Small intestine (tissue), 7 donors: ENCODE measurements at regions not wholly inside any gene's neighbourhood (a gene's known extent, or its start where the extent isn't known, plus 50 kb on each side); places are given as distances from the start of the nearest gene placed in this dataset.

Experiments used
- DNase-seq, 2 donors: peaks; one replicate each; pipeline versions ENCODE4 v3.0.0 to v3.0.0-alpha.2; 2013
- FAIRE-seq: peaks from 2 replicates; lab custom pipeline; 2012; peaks lifted over from hg19 to GRCh38; lab: Jason Lieb, UNC
- H3K27ac ChIP-seq, 3 donors: one replicate each; pipeline ENCODE4 v1.5.1; 2013; ENCODE audit warnings: low read length in 2 of 3, mild to moderate bottlenecking in 2 of 3, control low read depth in 1 of 3, inconsistent platforms in 1 of 3, low read depth in 1 of 3, moderate library complexity in 1 of 3
- H3K27me3 ChIP-seq, 3 donors: one replicate each; pipeline ENCODE4 v1.6.1; 2013; ENCODE audit warnings: low read length in 3 of 3, inconsistent platforms in 1 of 3; ENCODE audit not compliant: control insufficient read depth in 3 of 3, insufficient read depth in 3 of 3
- H3K36me3 ChIP-seq, 3 donors: one replicate each; pipeline ENCODE4 v1.6.1; 2013; ENCODE audit warnings: low read length in 3 of 3, inconsistent platforms in 1 of 3, low read depth in 1 of 3, mild to moderate bottlenecking in 1 of 3, moderate library complexity in 1 of 3; ENCODE audit not compliant: control insufficient read depth in 3 of 3, insufficient read depth in 2 of 3
- H3K4me1 ChIP-seq, 3 donors: one replicate each; pipeline ENCODE4 v1.6.1; 2013; ENCODE audit warnings: low read length in 2 of 3, inconsistent platforms in 1 of 3, low read depth in 1 of 3, mild to moderate bottlenecking in 1 of 3, moderate library complexity in 1 of 3; ENCODE audit not compliant: control insufficient read depth in 3 of 3, insufficient read depth in 2 of 3
- H3K4me3 ChIP-seq, 3 donors: one replicate each; pipeline ENCODE4 v1.5.1; 2013; ENCODE audit warnings: low read length in 3 of 3, control low read depth in 1 of 3, inconsistent platforms in 1 of 3, low read depth in 1 of 3, mild to moderate bottlenecking in 1 of 3, moderate library complexity in 1 of 3
- H3K9me3 ChIP-seq, 2 donors: one replicate each; pipeline ENCODE4 v1.6.1; 2013; ENCODE audit warnings: low read depth in 1 of 2, low read length in 1 of 2; ENCODE audit not compliant: control insufficient read depth in 2 of 2, insufficient read depth in 1 of 2
- WGBS, 3 donors: extraction: QIAGEN DNeasy Blood & Tissue Kit; methylation state at CpG; one replicate each; pipeline ENCODE4 v1.1.7; 2013; 5-methylcytosine and 5-hydroxymethylcytosine counted together
- donor health status: healthy with polysubstance abuse.
- donor health status: control.
- donor health status: control.
- donor health status: Bipolar disorder and iron deficiency.
- donor health status: healthy.

DNA sequence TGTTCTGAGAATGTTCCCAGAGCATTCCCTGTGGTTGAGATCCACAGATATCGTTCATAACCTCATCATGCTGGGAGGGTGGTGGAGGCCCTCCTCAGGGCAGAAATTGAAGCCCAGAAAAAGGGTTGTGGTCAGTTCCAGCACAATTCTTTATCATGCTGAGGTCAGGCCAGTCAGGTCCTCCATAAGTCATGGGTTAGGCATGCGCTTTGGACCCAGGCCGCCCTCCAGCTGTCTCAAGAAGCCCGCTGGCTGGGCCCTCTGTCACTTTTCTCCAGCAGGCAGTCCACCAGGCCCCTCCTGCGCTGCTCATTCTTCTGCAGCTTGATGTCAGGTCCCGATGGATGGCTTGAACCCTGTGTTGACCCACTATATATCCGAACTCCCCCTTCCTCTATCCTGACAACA, 151.1 kb upstream of the NT5C1B start:
- FAIRE-seq (no peak), DNase-seq (no peak)
- 85 to 95% (median 91%) methylated on average over 7 of the region's 7 CpGs for WGBS, 3 donors
- H3K27me3 ChIP-seq = no peaks in the 10 kb centered on the region
- no peaks in the 10 kb centered on the region for H3K4me1 ChIP-seq
- H3K27ac ChIP-seq = no peak overlapping the region
- H3K9me3 ChIP-seq = no peaks in the 10 kb centered on the region
- no peaks in the 10 kb centered on the region for H3K36me3 ChIP-seq
- no peak overlapping the region for H3K4me3 ChIP-seq

DNA sequence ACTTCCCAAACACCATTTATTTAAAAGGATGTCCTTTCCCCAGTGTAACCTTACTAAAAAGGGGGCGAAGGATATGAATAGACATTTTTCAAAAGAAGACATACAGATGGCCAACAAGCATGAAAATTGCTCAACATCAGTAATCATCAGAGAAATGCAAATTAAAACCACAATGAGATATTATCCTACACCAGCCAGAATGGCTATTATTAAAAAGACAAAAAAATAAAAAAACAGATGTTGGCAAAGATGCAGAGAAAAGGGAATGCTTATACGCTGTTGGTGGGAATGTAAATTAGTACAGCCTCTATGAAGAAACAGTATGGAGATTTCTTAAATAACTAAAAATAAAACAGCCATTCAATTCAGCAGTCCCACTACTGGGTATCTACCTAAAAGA, 142.3 kb upstream of the NT5C1B start:
- no peaks in the 10 kb centered on the region for H3K9me3 ChIP-seq
- no peaks in the 10 kb centered on the region for H3K36me3 ChIP-seq
- H3K27me3 ChIP-seq = no peaks in the 10 kb centered on the region
- FAIRE-seq (no peak), DNase-seq (no peak)
- no peak overlapping the region for H3K27ac ChIP-seq
- 89 to 95% (median 92%) methylated on average over 2 of the region's 2 CpGs for WGBS, 3 donors
- no peaks in the 10 kb centered on the region for H3K4me1 ChIP-seq
- H3K4me3 ChIP-seq = no peak overlapping the region

DNA sequence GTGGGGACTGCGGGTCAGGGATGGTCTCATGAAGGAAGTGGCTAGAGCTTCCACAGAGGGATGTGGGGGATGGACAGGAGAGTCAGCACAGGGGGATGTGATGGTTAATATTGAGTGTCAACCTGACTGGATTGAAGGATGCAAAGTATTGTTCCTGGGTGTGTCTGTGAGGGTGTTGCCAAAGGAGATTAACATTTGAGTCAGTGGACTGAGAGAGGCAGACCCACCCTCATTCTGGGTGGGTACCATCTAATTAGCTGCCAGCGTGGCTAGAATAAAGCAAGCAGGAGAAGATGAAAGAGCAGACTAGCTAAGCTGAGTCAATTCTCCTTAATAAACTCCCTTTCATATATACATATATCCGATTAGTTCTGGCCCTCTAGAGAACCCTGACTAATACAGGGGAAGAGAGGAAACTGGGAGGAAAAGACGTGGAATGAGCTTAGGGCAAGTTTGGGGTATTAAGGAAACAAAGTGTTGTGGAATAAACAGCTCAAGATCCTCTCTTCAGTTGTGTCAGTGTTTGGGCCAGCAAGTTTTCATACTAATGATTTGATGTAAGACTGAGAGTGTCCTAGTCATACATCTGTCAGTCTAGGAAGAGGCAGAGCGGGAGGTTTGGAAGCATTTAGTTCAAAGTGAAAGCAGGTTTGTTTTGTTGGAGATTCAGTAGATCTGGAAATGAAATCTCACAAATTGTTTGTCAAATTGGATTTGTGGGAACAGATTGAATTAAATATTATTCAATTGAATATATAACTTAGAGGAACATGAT, 135.2 kb upstream of the NT5C1B start:
- no peak overlapping the region for H3K4me3 ChIP-seq
- no peak for DNase-seq
- H3K27me3 ChIP-seq = no peaks in the 10 kb centered on the region
- H3K36me3 ChIP-seq = no peaks in the 10 kb centered on the region
- no peaks in the 10 kb centered on the region for H3K9me3 ChIP-seq
- no peak overlapping the region for H3K27ac ChIP-seq
- whole genome bisulfite sequencing, 3 donors = 83 to 88% (median 84%) methylated on average over 5 of the region's 5 CpGs
- H3K4me1 ChIP-seq = no peaks in the 10 kb centered on the region
- FAIRE-seq = no peak

DNA sequence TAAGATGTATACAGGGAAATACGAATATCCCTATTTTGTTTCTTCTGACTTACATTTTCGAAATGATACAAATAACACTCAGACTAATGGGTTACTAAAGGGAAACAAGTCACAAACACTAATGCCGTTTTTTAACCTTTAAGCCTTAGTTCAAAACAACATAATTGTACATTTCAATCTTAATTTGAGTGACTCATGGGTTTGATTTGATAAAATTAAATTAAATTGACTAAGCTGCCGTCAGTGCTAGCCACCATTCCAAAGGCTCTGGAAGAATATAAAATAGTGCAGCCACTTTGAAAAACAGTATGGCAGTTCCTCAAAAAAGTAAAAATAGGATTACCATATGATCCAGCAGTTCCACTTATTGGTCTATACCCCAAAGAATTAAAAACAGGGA, 133.8 kb upstream of the NT5C1B start:
- H3K4me1 ChIP-seq = no peaks in the 10 kb centered on the region
- H3K27me3 ChIP-seq = no peaks in the 10 kb centered on the region
- H3K9me3 ChIP-seq = no peaks in the 10 kb centered on the region
- WGBS, 3 donors = 85 to 91% (median 85%) methylated on average over 4 of the region's 4 CpGs
- no peak overlapping the region for H3K27ac ChIP-seq
- DNase-seq = no peak
- H3K36me3 ChIP-seq = no peaks in the 10 kb centered on the region
- H3K4me3 ChIP-seq = no peak overlapping the region
- FAIRE-seq = no peak

DNA sequence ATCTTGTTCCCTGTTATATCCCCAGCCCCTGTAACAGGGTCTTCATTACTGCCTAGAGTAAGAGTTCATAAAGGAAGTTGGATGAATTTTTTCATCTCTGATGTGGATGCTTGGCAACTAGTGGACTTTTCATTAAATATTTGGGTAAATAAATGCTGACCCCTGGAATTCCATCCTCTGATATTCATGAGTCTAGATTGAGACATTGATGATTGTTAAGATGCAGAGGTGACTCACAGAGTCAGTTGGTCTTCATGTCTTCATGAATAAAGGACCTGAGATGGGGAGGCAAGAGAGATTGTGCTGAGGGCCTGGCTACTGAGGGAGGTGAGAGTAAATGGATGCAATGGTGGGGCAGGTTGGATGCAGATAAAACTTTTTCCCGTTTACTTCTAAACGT, 132.7 kb upstream of the NT5C1B start:
- no peak overlapping the region for H3K27ac ChIP-seq
- DNase-seq (no peak), FAIRE-seq (no peak)
- no peaks in the 10 kb centered on the region for H3K27me3 ChIP-seq
- no peaks in the 10 kb centered on the region for H3K9me3 ChIP-seq
- no peaks in the 10 kb centered on the region for H3K36me3 ChIP-seq
- WGBS, 3 donors = 76 to 89% (median 84%) methylated on average over 2 of the region's 2 CpGs
- H3K4me3 ChIP-seq = no peak overlapping the region
- H3K4me1 ChIP-seq = no peaks in the 10 kb centered on the region

DNA sequence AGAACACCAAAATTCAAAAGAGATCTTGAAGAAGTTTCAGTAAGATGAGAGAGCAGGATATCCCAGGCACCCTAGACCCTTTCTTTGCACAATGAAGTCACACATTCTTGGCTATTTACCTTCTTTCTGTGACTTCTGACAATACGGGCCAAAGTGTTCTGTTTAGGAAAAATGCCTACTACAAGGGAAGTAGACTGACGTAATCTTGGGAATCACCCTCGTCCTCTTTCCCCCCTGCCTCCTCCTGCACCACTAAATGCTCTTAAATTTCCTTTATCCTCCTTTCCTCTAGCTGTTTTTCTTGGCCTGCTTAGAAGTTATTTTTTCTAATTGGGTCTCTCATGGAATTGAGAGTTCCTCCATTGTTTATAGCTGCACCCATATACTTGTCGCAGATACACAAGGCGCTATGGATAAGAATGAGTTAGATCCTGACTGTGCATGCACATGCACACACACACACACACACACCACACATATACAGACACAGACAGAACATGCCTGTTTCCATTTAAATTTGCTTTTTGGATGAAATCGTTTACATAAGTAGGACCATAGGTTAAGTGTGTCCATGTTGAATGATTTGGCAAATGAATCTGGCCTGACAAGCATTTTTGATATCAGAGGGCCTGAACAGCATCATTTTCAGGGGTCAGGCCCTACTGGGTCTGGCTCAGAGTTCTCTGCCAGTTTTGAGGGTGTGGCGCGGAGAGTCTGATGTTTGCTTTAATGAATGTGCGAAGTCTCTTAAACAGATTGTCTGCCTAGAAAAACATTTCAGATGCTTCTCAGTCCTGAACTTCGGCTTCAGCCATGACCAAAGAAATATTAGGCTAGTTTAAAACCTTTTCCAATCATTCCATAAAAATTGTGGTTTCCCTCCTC, 131.9 kb upstream of the NT5C1B start:
- no peaks in the 10 kb centered on the region for H3K4me1 ChIP-seq
- DNase-seq = no peak
- H3K4me3 ChIP-seq = no peak overlapping the region
- 74 to 91% (median 88%) methylated on average over 10 of the region's 10 CpGs for WGBS, 3 donors
- H3K9me3 ChIP-seq = no peaks in the 10 kb centered on the region
- no peaks in the 10 kb centered on the region for H3K36me3 ChIP-seq
- no peaks in the 10 kb centered on the region for H3K27me3 ChIP-seq
- FAIRE-seq = no peak
- no peak overlapping the region for H3K27ac ChIP-seq

DNA sequence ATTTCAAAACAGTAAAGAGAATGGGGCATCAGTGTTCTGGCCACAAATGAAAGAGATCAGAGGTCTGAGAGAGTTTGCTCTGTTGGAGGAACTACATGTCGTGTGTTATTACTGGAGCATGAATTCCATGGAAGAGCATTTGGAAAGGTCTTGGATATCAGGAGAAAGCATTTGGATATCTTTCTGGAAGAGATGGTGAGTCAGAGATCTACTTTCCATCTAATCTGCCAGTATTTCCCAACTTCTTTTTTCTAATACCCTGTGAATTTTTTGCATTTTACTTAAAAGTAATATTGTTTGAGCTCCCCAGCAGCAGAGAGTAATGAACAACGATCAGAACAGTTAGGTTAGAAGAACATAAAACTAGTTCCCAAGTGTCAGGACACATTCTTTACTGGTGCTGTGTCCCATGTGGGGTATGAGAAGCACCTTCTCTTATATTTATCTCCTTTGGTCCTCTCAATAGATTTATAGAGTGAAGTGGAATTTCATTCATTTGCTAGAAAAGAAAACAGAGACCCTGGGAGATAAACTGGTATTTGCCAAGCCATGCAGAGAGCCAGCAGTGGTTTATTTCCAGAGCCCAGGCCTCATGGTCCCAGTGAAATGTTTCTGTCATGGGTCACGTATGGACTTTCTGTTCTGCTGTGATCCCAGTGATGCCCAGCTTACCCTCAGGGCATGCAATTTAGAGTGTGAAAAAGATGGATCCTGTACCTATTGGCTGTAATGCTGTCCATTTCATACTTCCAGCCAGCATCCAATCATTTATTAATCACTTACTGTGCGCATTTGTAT, 130.8 kb upstream of the NT5C1B start:
- Histone ChIP-seq H3K27ac (no peak overlapping the region), H3K4me3 (no peak overlapping the region), H3K9me3 (no peaks in the 10 kb centered on the region), H3K4me1 (no peaks in the 10 kb centered on the region), H3K27me3 (no peaks in the 10 kb centered on the region), H3K36me3 (no peaks in the 10 kb centered on the region)
- FAIRE-seq (no peak), DNase-seq (no peak)
- WGBS, 3 donors = 84 to 87% (median 87%) methylated on average over 4 of the region's 4 CpGs

DNA sequence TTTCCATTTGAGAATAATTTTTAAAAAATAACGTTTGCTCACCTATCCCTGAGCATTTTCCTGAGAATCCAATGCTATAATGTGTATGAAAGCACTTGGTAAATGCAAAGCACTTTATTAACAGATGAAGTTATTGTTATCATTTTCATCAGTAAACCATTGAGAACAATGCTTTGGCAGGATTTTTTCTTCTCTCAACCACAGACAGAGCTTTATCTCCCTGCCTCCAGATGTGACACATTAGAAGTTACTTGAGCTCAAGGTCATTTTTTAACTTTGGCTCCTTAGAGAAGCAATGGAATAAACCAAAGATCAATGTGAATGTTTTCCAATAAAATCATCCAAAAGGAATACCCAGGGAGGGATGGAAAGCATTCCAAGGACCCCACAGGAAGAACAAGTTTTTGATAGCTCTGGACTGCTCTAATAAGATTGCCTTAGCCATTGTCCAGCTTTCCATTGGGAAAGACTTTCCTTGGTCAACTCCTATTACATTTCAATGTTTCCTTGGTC, 118.9 kb upstream of the NT5C1B start:
- no peaks in the 10 kb centered on the region for H3K4me1 ChIP-seq
- FAIRE-seq (no peak), DNase-seq (no peak)
- 3 to 35% (median 21%) methylated on average over 1 of the region's 1 CpG for WGBS, 3 donors
- no peak overlapping the region for H3K27ac ChIP-seq
- H3K36me3 ChIP-seq = no peaks in the 10 kb centered on the region
- no peak overlapping the region for H3K4me3 ChIP-seq
- H3K9me3 ChIP-seq = no peaks in the 10 kb centered on the region
- H3K27me3 ChIP-seq = no peaks in the 10 kb centered on the region
